ENCODE measurements at regions not wholly inside any gene's neighbourhood (a gene's known extent, or its start where the extent isn't known, plus 50 kb on each side); places are given as distances from the start of the nearest gene placed in this dataset.
A peak's percentile ranks its signal among the peaks of the same experiment; 100 is the strongest.

GRCh38 chr22:27629908-27630673 is 171.5 kb downstream of the MN1 start:
- ATAC-seq (no peak), DNase-seq (no peak)
- intact Hi-C loops (cut with DNase I): no loop called here

GRCh38 chr22:27630754-27631153 is 170.8 kb downstream of the MN1 start:
- no peak for ATAC-seq
- DNase-seq: no peak
- intact Hi-C loops (cut with DNase I): no loop called here

GRCh38 chr22:27631641-27632040 is 169.9 kb downstream of the MN1 start:
- intact Hi-C loops (cut with DNase I): no loop called here
- ATAC-seq: no peak

GRCh38 chr22:27632451-27633295 is 168.9 kb downstream of the MN1 start:
- intact Hi-C loops (cut with DNase I): no loop called here
- peak; percentile 76 for DNase-seq
- ATAC-seq: peak; percentile 75 to 83

More at GRCh38 chr22:27631641-27632040, 169.9 kb downstream of the MN1 start:
- no peak for DNase-seq

GRCh38 chr22:27633296-27633871 is 168.2 kb downstream of the MN1 start:
- intact Hi-C loops (cut with DNase I): no loop called here
- DNase-seq (no peak), ATAC-seq (no peak)

GRCh38 chr22:27634043-27634740 is 167.4 kb downstream of the MN1 start:
- DNase-seq (no peak), ATAC-seq (no peak)
- intact Hi-C loops (cut with DNase I): no loop called here

GRCh38 chr22:27635435-27635834 is 166.1 kb downstream of the MN1 start:
- intact Hi-C loops (cut with DNase I): loop anchor here in 1 of 2 donors (5.0 kb wide), 1 partner anchor 167 kb away; the partner anchor contains the start of gene MN1
- ATAC-seq (no peak), DNase-seq (no peak)

- intact Hi-C loops (cut with DNase I): loop anchor here in 1 of 2 donors (5.0 kb wide), 1 partner anchor 166 kb away; the partner anchor contains the start of gene MN1
- ATAC-seq: no peak
Observed at GRCh38 chr22:27635852-27636251, 165.7 kb downstream of the MN1 start.

GRCh38 chr22:27636716-27637508 is 164.6 kb downstream of the MN1 start:
- DNase-seq (peak; percentile 68), ATAC-seq (peak; percentile 75 to 79)
- intact Hi-C loops (cut with DNase I): loop anchor here in 1 of 2 donors (5.0 kb wide), 1 partner anchor 165 kb away; the partner anchor contains the start of gene MN1

More at GRCh38 chr22:27635852-27636251, 165.7 kb downstream of the MN1 start:
- no peak for DNase-seq

GRCh38 chr22:27637604-27638003 is 164.0 kb downstream of the MN1 start:
- peak in 1 of 2 donors; percentile 1 for ATAC-seq
- DNase-seq: no peak
- intact Hi-C loops (cut with DNase I): loop anchor here in 1 of 2 donors (5.0 kb wide), 1 partner anchor 165 kb away; the partner anchor contains the start of gene MN1

- no peak for ATAC-seq
- intact Hi-C loops (cut with DNase I): loop anchor here in 1 of 2 donors (5.0 kb wide), 1 partner anchor 164 kb away; the partner anchor contains the start of gene MN1
Observed at GRCh38 chr22:27638329-27639233, 163.0 kb downstream of the MN1 start.

GRCh38 chr22:27639248-27640086 is 162.1 kb downstream of the MN1 start:
- ATAC-seq: no peak
- intact Hi-C loops (cut with DNase I): loop anchor here in 1 of 2 donors (5.0 kb wide), 1 partner anchor 163 kb away; the partner anchor contains the start of gene MN1
- DNase-seq: no peak

More at GRCh38 chr22:27638329-27639233, 163.0 kb downstream of the MN1 start:
- DNase-seq: no peak

GRCh38 chr22:27641049-27641795 is 160.3 kb downstream of the MN1 start:
- peak in 1 of 2 donors; percentile 23 for ATAC-seq
- intact Hi-C loops (cut with DNase I): no loop called here
- no peak for DNase-seq

- ATAC-seq: peak; percentile 40 to 79
- no peak for DNase-seq
- intact Hi-C loops (cut with DNase I): no loop called here
Observed at GRCh38 chr22:27642104-27642800, 159.3 kb downstream of the MN1 start.

- DNase-seq: no peak
- ATAC-seq: no peak
- intact Hi-C loops (cut with DNase I): no loop called here
Observed at GRCh38 chr22:27643907-27644306, 157.6 kb downstream of the MN1 start.
